ENCODE measurements at regions not wholly inside any gene's neighbourhood (a gene's known extent, or its start where the extent isn't known, plus 50 kb on each side); places are given as distances from the start of the nearest gene placed in this dataset.

- H3K4me3 ChIP-seq: no peak overlapping the region
- intact Hi-C loops (cut with DNase I): no loop called here
- 53 to 63% methylated on average over 1 of the region's 1 CpG for WGBS, 2 donors
- no peak overlapping the region for H3K27ac ChIP-seq
- H3K4me1 ChIP-seq: no peaks in the 10 kb centered on the region
- H3K27me3 ChIP-seq: no peaks in the 10 kb centered on the region
- DNase-seq (no peak), ATAC-seq (no peak)
- H3K9me3 ChIP-seq: no peaks in the 10 kb centered on the region
- TF ChIP-seq CTCF (IDR thresholded peaks at IDR 0.05) (no peak), POLR2A (IDR thresholded peaks at IDR 0.05) (no peak)
- H3K36me3 ChIP-seq (replicated peaks in 1 of 2; ENCODE audit: insufficient read depth in 1 of 2, low read depth in 2 of 2): no peaks in the 10 kb centered on the region
Observed at GRCh38 chr12:90067791-90068190, 359.2 kb upstream of the ATP2B1 start.

GRCh38 chr12:90064852-90065801, 356.5 kb upstream of the ATP2B1 start:
- ATAC-seq: no peak
- 54 to 58% methylated on average over 4 of the region's 4 CpGs for WGBS, 2 donors

GRCh38 chr12:90062799-90063198, 354.2 kb upstream of the ATP2B1 start:
- no peak overlapping the region for H3K4me3 ChIP-seq
- no peaks in the 10 kb centered on the region for H3K4me1 ChIP-seq
- ATAC-seq (no peak), DNase-seq (no peak)
- no peaks in the 10 kb centered on the region for H3K27me3 ChIP-seq
- intact Hi-C loops (cut with DNase I): no loop called here
- no peak for TF ChIP-seq CTCF (IDR thresholded peaks at IDR 0.05)
- no peak for TF ChIP-seq POLR2A (IDR thresholded peaks at IDR 0.05)
- H3K36me3 ChIP-seq (replicated peaks in 1 of 2; ENCODE audit: insufficient read depth in 1 of 2, low read depth in 2 of 2): no peaks in the 10 kb centered on the region
- WGBS, 2 donors: 52 to 55% methylated on average over 4 of the region's 4 CpGs
- no peak overlapping the region for H3K27ac ChIP-seq
- no peaks in the 10 kb centered on the region for H3K9me3 ChIP-seq

More at GRCh38 chr12:90064852-90065801, 356.5 kb upstream of the ATP2B1 start:
- no peak overlapping the region for H3K4me3 ChIP-seq
- no peaks in the 10 kb centered on the region for H3K27me3 ChIP-seq
- DNase-seq: no peak
- intact Hi-C loops (cut with DNase I): no loop called here
- no peaks in the 10 kb centered on the region for H3K36me3 ChIP-seq (replicated peaks in 1 of 2; ENCODE audit: insufficient read depth in 1 of 2, low read depth in 2 of 2)
- no peaks in the 10 kb centered on the region for H3K9me3 ChIP-seq
- no peak overlapping the region for H3K27ac ChIP-seq
- H3K4me1 ChIP-seq: no peaks in the 10 kb centered on the region
- TF ChIP-seq POLR2A (IDR thresholded peaks at IDR 0.05) (no peak), CTCF (IDR thresholded peaks at IDR 0.05) (no peak)

- Histone ChIP-seq H3K9me3 (no peaks in the 10 kb centered on the region), H3K4me1 (no peaks in the 10 kb centered on the region), H3K27ac (no peak overlapping the region), H3K27me3 (no peaks in the 10 kb centered on the region), H3K36me3 (replicated peaks in 1 of 2; ENCODE audit: insufficient read depth in 1 of 2, low read depth in 2 of 2) (no peaks in the 10 kb centered on the region), H3K4me3 (no peak overlapping the region)
- TF ChIP-seq POLR2A (IDR thresholded peaks at IDR 0.05) (no peak), CTCF (IDR thresholded peaks at IDR 0.05) (no peak)
- DNase-seq (no peak), ATAC-seq (no peak)
- intact Hi-C loops (cut with DNase I): no loop called here
- 93 to 97% methylated on average over 2 of the region's 2 CpGs for WGBS, 2 donors
Observed at GRCh38 chr12:90061809-90062208, 353.2 kb upstream of the ATP2B1 start.

- 20 to 37% methylated on average over 1 of the region's 1 CpG for WGBS, 2 donors
Observed at GRCh38 chr12:90060031-90060430, 351.4 kb upstream of the ATP2B1 start.

More at GRCh38 chr12:90060031-90060430, 351.4 kb upstream of the ATP2B1 start:
- Histone ChIP-seq H3K9me3 (no peaks in the 10 kb centered on the region), H3K27ac (no peak overlapping the region), H3K4me1 (no peaks in the 10 kb centered on the region), H3K36me3 (replicated peaks in 1 of 2; ENCODE audit: insufficient read depth in 1 of 2, low read depth in 2 of 2) (no peaks in the 10 kb centered on the region), H3K27me3 (no peaks in the 10 kb centered on the region), H3K4me3 (no peak overlapping the region)
- ATAC-seq (no peak), DNase-seq (no peak)
- TF ChIP-seq CTCF (IDR thresholded peaks at IDR 0.05) (no peak), POLR2A (IDR thresholded peaks at IDR 0.05) (no peak)
- intact Hi-C loops (cut with DNase I): no loop called here
